Heart left ventricle (tissue), 13 donors: ENCODE measurements at regions not wholly inside any gene's neighbourhood (a gene's known extent, or its start where the extent isn't known, plus 50 kb on each side); places are given as distances from the start of the nearest gene placed in this dataset.

Experiments used
- CTCF ChIP-seq, 12 donors: fragments of 200-600 bp; sonication (generic) in 4 of 12; IDR thresholded peaks; one replicate each; pipeline versions ENCODE4 v1.5.0 to v1.8.0; 2018 to 2022; ENCODE audit warnings: antibody characterized with exemption in 12 of 12, mild to moderate bottlenecking in 5 of 12
- POLR2A ChIP-seq, 2 donors: fragments of 450-650 bp; IDR thresholded peaks; one replicate each; pipeline ENCODE4 v1.6.1; 2017; ENCODE audit warnings: antibody characterized with exemption in 2 of 2, mild to moderate bottlenecking in 2 of 2, moderate library complexity in 2 of 2
- donor health status: ischemic (EF 13 %, LVEDD 7.1; RV severe dilation, severe dysfunction).
- donor health status: DM: no; HTN: yes; CAD: no.
- donor health status: DM: no; HTN: no; CAD: no.
- donor health status: ischemic (EF 25% LVEDD 6.9; RV normal size, moderate dysfunction).
- donor health status: ischemic (EF 25% LVEDD 5.7; RV mildly dilated, moderate dysfunction).
- donor health status: ischemic (EF 35%, LVEDD 5.7; RV mildly dilated, moderate dysfunction).
- donor health status: nonischemic (EF 11% LVEDD 7.7; RV severe dilation, severe dysfunction).
- donor health status: DM: yes; HTN: yes; CAD: no.
- donor health status: PGD.
- donor health status: ischemic (EF 29% LVEDD 5.4; RV normal size, mild dysfunction).
- donor health status: nonischemic (EF 23%, LVEDD 6.1; RV moderate dilation, normal function).

- TF ChIP-seq POLR2A (IDR thresholded peaks at IDR 0.05) = no peak
- TF ChIP-seq CTCF (IDR thresholded peaks at IDR 0.05) = no peak
Measured at GRCh38 chr3:139185527-139185926, 140.8 kb upstream of the PRR23C start.
